GM19035 (cell line): ENCODE measurements at regions not wholly inside any gene's neighbourhood (a gene's known extent, or its start where the extent isn't known, plus 50 kb on each side); places are given as distances from the start of the nearest gene placed in this dataset.
"Not testable (repeated sequence)": the region's sequence is repeated elsewhere in the genome, so short reads cannot be mapped to it uniquely, and the experiment has no call there.

Experiments
- ATAC-seq: cut with Tn5 transposase; IDR thresholded peaks from one replicate; pipeline ENCODE4 v1.9.1; 2021; ENCODE audit not compliant: unreplicated experiment

- no peak for ATAC-seq
Measured at GRCh38 chr2:11950896-11951295, 204.5 kb downstream of the LPIN1 start.

- not testable (repeated sequence) for ATAC-seq
Measured at GRCh38 chr2:11951492-11951891, 205.1 kb downstream of the LPIN1 start.

- ATAC-seq: no peak
Measured at GRCh38 chr2:11953258-11953657, 206.8 kb downstream of the LPIN1 start.

GRCh38 chr2:11955314-11955713 lies 208.9 kb downstream of the LPIN1 start:
- no peak for ATAC-seq

- ATAC-seq: no peak
Measured at GRCh38 chr2:11955884-11956291, 209.5 kb downstream of the LPIN1 start.

GRCh38 chr2:11962707-11963328 lies 216.4 kb downstream of the LPIN1 start:
- no peak for ATAC-seq

GRCh38 chr2:11963966-11964365 lies 217.5 kb downstream of the LPIN1 start:
- no peak for ATAC-seq

GRCh38 chr2:11967946-11968465 lies 221.6 kb downstream of the LPIN1 start:
- ATAC-seq: no peak

- ATAC-seq: no peak
Measured at GRCh38 chr2:11968521-11968920, 222.1 kb downstream of the LPIN1 start.

- no peak for ATAC-seq
Measured at GRCh38 chr2:11969774-11970173, 223.3 kb downstream of the LPIN1 start.

GRCh38 chr2:11974573-11974972 lies 228.1 kb downstream of the LPIN1 start:
- ATAC-seq: no peak

- ATAC-seq: no peak
Measured at GRCh38 chr2:11975373-11975772, 228.9 kb downstream of the LPIN1 start.

GRCh38 chr2:11976073-11976472 lies 229.6 kb downstream of the LPIN1 start:
- ATAC-seq: no peak

- no peak for ATAC-seq
Measured at GRCh38 chr2:11977766-11978524, 231.5 kb downstream of the LPIN1 start.

- no peak for ATAC-seq
Measured at GRCh38 chr2:11980809-11981208, 234.4 kb downstream of the LPIN1 start.

GRCh38 chr2:11983401-11983800 lies 237.0 kb downstream of the LPIN1 start:
- no peak for ATAC-seq

GRCh38 chr2:11983870-11984269 lies 237.4 kb downstream of the LPIN1 start:
- ATAC-seq: no peak

GRCh38 chr2:11984316-11985158 lies 238.1 kb downstream of the LPIN1 start:
- no peak for ATAC-seq

GRCh38 chr2:11985817-11986566 lies 239.6 kb downstream of the LPIN1 start:
- ATAC-seq: no peak

- ATAC-seq: no peak
Measured at GRCh38 chr2:11987151-11987550, 240.7 kb downstream of the LPIN1 start.
